Stimulated activated naive CD4-positive, alpha-beta T cell treated with Interleukin-2 at 50 U/mL for 16 hours (primary cell): ENCODE measurements at regions not wholly inside any gene's neighbourhood (a gene's known extent, or its start where the extent isn't known, plus 50 kb on each side); places are given as distances from the start of the nearest gene placed in this dataset.

Experiments
- DNase-seq: peaks from one replicate; lab custom pipeline; 2025; lab: John Stamatoyannopoulos, UW

DNA sequence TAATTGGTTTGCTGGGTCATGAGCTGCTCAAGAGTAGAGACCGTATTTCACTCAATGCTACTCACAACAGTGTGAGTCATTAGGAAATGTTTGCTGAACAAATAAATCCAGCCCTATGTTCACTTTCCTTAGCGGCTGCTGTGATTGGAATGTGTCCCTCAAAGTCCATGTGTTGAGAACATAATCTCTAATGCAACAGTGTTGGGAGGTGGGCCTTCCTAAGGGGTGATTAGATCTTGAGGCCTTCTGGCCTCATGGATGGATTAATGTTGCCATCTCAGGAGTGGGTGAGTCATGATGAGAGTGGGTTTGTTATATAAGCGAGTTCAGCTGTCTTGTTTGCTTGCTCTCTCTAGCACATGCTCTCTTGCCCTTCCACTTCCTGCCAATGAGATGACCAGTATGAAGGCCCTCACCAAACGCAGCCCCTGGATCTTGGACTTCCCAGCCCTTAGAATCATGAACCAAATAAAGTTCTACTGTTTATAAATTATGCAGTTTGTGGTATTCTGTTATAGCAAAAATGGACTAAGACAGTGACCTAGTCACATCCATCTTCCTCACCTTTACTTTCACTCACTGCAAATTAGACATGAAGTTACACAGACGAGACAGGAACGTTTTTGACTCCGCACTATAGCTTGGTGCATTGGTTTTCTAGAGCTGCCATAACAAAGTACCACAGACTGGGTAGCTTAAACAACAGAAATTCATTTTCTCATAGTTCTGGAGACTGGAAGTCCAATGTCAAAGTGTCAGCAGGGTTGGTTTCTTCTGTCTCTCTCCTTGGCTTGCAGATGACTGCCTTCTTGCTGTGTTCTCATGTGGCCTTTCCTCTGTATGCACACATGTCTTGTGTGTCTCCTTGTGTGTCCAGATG lies 50.9 kb upstream of the FAM169A start:
- no peak for DNase-seq
